SK-N-SH (cell line): ENCODE measurements at regions not wholly inside any gene's neighbourhood (a gene's known extent, or its start where the extent isn't known, plus 50 kb on each side); places are given as distances from the start of the nearest gene placed in this dataset.

Experiments used
- CTCF ChIA-PET: fragments of 300-600, 350-600 bp; formaldehyde crosslinking; extraction: SDS; loops from one replicate; lab custom pipeline; 2021; lab: Yijun Ruan, JAX
- POLR2A ChIA-PET: fragments of 350-600 bp; sonication (Branson Sonifier 250); formaldehyde crosslinking; extraction: SDS; loops from one replicate; lab custom pipeline; 2020; ENCODE audit warnings: antibody characterized with exemption, inconsistent platforms; lab: Yijun Ruan, JAX
- DNase-seq: peaks from one replicate; pipeline ENCODE4 v3.0.0; 2012
- H2AFZ ChIP-seq: fragments of 200-600 bp; sonication (generic); 2 replicates; pipeline ENCODE4 v1.8.1; 2016; ENCODE audit warnings: antibody characterized with exemption, mild to moderate bottlenecking, low read depth
- H3F3A ChIP-seq: fragments of 200-600 bp; sonication (generic); replicated peaks from 2 replicates; pipeline ENCODE3; 2016; ENCODE audit warnings: antibody characterized with exemption, mild to moderate bottlenecking; ENCODE audit not compliant: insufficient read depth
- H3K27ac ChIP-seq, 2 experiments: fragments of 200-500 bp in 1 of 2; fragments of 200-600 bp in 1 of 2; sonication (Bioruptor generic) in 1 of 2; sonication (generic), shearing (Covaris generic) in 1 of 2; 2 replicates each; pipeline versions ENCODE4 v1.5.1 to v1.6.1; 2014 to 2016; ENCODE audit warnings: low read depth in 2 of 2, inconsistent platforms in 1 of 2, low read length in 1 of 2, mild to moderate bottlenecking in 1 of 2, mixed read lengths in 1 of 2
- H3K27me3 ChIP-seq: fragments of 200-600 bp; sonication (generic), shearing (Covaris generic); 2 replicates; pipeline ENCODE4 v1.6.1; 2016; ENCODE audit warnings: mixed run types; ENCODE audit not compliant: insufficient read depth
- H3K36me3 ChIP-seq, 2 experiments: fragments of 200-500 bp in 1 of 2; fragments of 200-600 bp in 1 of 2; sonication (Bioruptor generic) in 1 of 2; sonication (generic) in 1 of 2; replicated peaks in 1 of 2; 2 replicates each; pipeline versions ENCODE3 to v1.5.1; 2014 to 2016; ENCODE audit warnings: low read length in 1 of 2, mild to moderate bottlenecking in 1 of 2; ENCODE audit not compliant: insufficient read depth in 2 of 2, control insufficient read depth in 1 of 2
- H3K4me1 ChIP-seq, 2 experiments: fragments of 200-500 bp in 1 of 2; fragments of 200-600 bp in 1 of 2; sonication (Bioruptor generic) in 1 of 2; sonication (generic), shearing (Covaris generic) in 1 of 2; 2 replicates each; pipeline versions ENCODE4 v1.5.1 to v1.6.1; 2014 to 2016; ENCODE audit warnings: low read depth in 1 of 2, low read length in 1 of 2, mixed run types in 1 of 2; ENCODE audit not compliant: insufficient read depth in 2 of 2, control insufficient read depth in 1 of 2
- H3K4me2 ChIP-seq: fragments of 200-600 bp; sonication (generic), shearing (Covaris generic); 2 replicates; pipeline ENCODE4 v1.6.1; 2017; ENCODE audit warnings: mixed run types
- H3K4me3 ChIP-seq, 2 experiments: fragments of 200-500 bp in 1 of 2; fragments of 200-600 bp in 1 of 2; sonication (Bioruptor generic) in 1 of 2; sonication (generic), shearing (Covaris generic) in 1 of 2; 2 replicates each; pipeline versions ENCODE4 v1.5.1 to v1.8.1; 2014 to 2016; ENCODE audit warnings: low read depth in 2 of 2, inconsistent platforms in 1 of 2, low read length in 1 of 2, mild to moderate bottlenecking in 1 of 2, mixed read lengths in 1 of 2, moderate library complexity in 1 of 2
- H3K79me2 ChIP-seq: fragments of 200-600 bp; sonication (generic); 2 replicates; pipeline ENCODE4 v1.8.1; 2017; ENCODE audit warnings: mild to moderate bottlenecking; ENCODE audit not compliant: insufficient read depth
- H3K9ac ChIP-seq: fragments of 200-600 bp; sonication (generic); 2 replicates; pipeline ENCODE4 v1.6.1; 2017; ENCODE audit warnings: mixed run types
- H3K9me2 ChIP-seq: fragments of 200-600 bp; sonication (generic); 2 replicates; pipeline ENCODE4 v1.6.1; 2017; ENCODE audit warnings: mixed run types
- H3K9me3 ChIP-seq: fragments of 200-600 bp; sonication (generic); 2 replicates; pipeline ENCODE4 v1.6.1; 2017; ENCODE audit warnings: mixed run types, mild to moderate bottlenecking, moderate library complexity
- H4K20me1 ChIP-seq: fragments of 200-600 bp; sonication (generic); 2 replicates; pipeline ENCODE4 v1.6.1; 2017; ENCODE audit warnings: mild to moderate bottlenecking, mixed run types; ENCODE audit not compliant: insufficient read depth
- CHD2 ChIP-seq: fragments of 150-350 bp; IDR thresholded peaks from 2 replicates; pipeline ENCODE4 v1.6.1; 2018; ENCODE audit warnings: low read length; ENCODE audit not compliant: partially characterized antibody
- ELF1 ChIP-seq: IDR thresholded peaks from 2 replicates; pipeline ENCODE4 v1.4.0; 2012
- EP300 ChIP-seq, 2 experiments: IDR thresholded peaks; 2 replicates each; pipeline versions ENCODE4 v1.4.0 to v1.6.1; 2012; ENCODE audit warnings: borderline replicate concordance in 1 of 2, low read depth in 1 of 2, low read length in 1 of 2
- EZH2phosphoT487 ChIP-seq: fragments of 200-600 bp; sonication (generic); IDR thresholded peaks from 2 replicates; pipeline ENCODE4 v1.6.1; 2017; ENCODE audit warnings: low read depth, mixed run types, mild to moderate bottlenecking, antibody characterized with exemption, moderate library complexity, borderline replicate concordance
- FOXM1 ChIP-seq: IDR thresholded peaks from 2 replicates; pipeline ENCODE4 v1.4.0; 2012; ENCODE audit warnings: low read depth, mild to moderate bottlenecking
- GATA2 ChIP-seq: sonication (generic); formaldehyde crosslinking; IDR thresholded peaks from 2 replicates; pipeline ENCODE4 v1.5.0; 2020; ENCODE audit warnings: mild to moderate bottlenecking, missing genetic modification reagents
- JUND ChIP-seq: IDR thresholded peaks from 2 replicates; pipeline ENCODE4 v1.4.0; 2012
- MEF2A ChIP-seq: IDR thresholded peaks from 2 replicates; pipeline ENCODE4 v1.4.0; 2012; ENCODE audit warnings: low read depth, borderline replicate concordance
- MXI1 ChIP-seq: IDR thresholded peaks from 2 replicates; pipeline ENCODE4 v1.6.1; 2012; ENCODE audit warnings: mild to moderate bottlenecking, low read depth, low read length, improper control_type of control experiment
- NRF1 ChIP-seq: IDR thresholded peaks from 2 replicates; pipeline ENCODE4 v1.6.1; 2012; ENCODE audit warnings: low read depth, mild to moderate bottlenecking, low read length
- RCOR1 ChIP-seq: fragments of 150-350 bp; IDR thresholded peaks from 2 replicates; pipeline ENCODE4 v1.6.1; 2017; ENCODE audit warnings: antibody characterized with exemption, low read length
- RFX5 ChIP-seq: IDR thresholded peaks from 2 replicates; pipeline ENCODE4 v1.6.1; 2012; ENCODE audit warnings: mild to moderate bottlenecking, improper control_type of control experiment, low read length
- RXRA ChIP-seq: IDR thresholded peaks from 2 replicates; pipeline ENCODE4 v1.4.0; 2012; ENCODE audit warnings: low read depth, mild to moderate bottlenecking, borderline replicate concordance
- SMC3 ChIP-seq: IDR thresholded peaks from 2 replicates; pipeline ENCODE4 v1.6.1; 2012; ENCODE audit warnings: low read depth, low read length, improper control_type of control experiment
- TAF1 ChIP-seq: IDR thresholded peaks from 2 replicates; pipeline ENCODE4 v1.6.1; 2012; ENCODE audit warnings: low read depth, mild to moderate bottlenecking, low read length, moderate library complexity, borderline replicate concordance
- TCF12 ChIP-seq: IDR thresholded peaks from 2 replicates; pipeline ENCODE4 v1.4.0; 2012
- TEAD4 ChIP-seq: IDR thresholded peaks from 2 replicates; pipeline ENCODE4 v1.4.0; 2012; ENCODE audit warnings: mild to moderate bottlenecking, borderline replicate concordance; ENCODE audit not compliant: insufficient read depth
- USF1 ChIP-seq: IDR thresholded peaks from 2 replicates; pipeline ENCODE4 v1.4.0; 2012; ENCODE audit warnings: low read depth, borderline replicate concordance
- USF2 ChIP-seq: fragments of 150-350 bp; IDR thresholded peaks from 2 replicates; pipeline ENCODE4 v1.6.1; 2017; ENCODE audit warnings: antibody characterized with exemption, low read length, low read depth, borderline replicate concordance
- WGBS: methylation state at CpG from one replicate; pipeline ENCODE4 v1.1.6; 2017; ENCODE audit warnings: low lambda C conversion rate; 5-methylcytosine and 5-hydroxymethylcytosine counted together
- TF ChIP-seq, protein P1 (sequence below): IDR thresholded peaks from 2 replicates; pipeline ENCODE4 v1.4.0; 2012; ENCODE audit warnings: low read depth, borderline replicate concordance
- TF ChIP-seq, protein P2 (sequence below): IDR thresholded peaks from 2 replicates; pipeline ENCODE4; 2012
- TF ChIP-seq, protein P3 (sequence below): fragments of 150-350 bp; IDR thresholded peaks from 2 replicates; pipeline ENCODE4 v1.6.1; 2016; ENCODE audit warnings: mild to moderate bottlenecking, low read depth, low read length

- TF ChIP-seq, protein P1, sequence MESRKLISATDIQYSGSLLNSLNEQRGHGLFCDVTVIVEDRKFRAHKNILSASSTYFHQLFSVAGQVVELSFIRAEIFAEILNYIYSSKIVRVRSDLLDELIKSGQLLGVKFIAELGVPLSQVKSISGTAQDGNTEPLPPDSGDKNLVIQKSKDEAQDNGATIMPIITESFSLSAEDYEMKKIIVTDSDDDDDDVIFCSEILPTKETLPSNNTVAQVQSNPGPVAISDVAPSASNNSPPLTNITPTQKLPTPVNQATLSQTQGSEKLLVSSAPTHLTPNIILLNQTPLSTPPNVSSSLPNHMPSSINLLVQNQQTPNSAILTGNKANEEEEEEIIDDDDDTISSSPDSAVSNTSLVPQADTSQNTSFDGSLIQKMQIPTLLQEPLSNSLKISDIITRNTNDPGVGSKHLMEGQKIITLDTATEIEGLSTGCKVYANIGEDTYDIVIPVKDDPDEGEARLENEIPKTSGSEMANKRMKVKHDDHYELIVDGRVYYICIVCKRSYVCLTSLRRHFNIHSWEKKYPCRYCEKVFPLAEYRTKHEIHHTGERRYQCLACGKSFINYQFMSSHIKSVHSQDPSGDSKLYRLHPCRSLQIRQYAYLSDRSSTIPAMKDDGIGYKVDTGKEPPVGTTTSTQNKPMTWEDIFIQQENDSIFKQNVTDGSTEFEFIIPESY: no peak
- TF ChIP-seq RXRA (no peak), JUND (no peak), CHD2 (no peak), EZH2phosphoT487 (no peak), NRF1 (no peak), TAF1 (no peak), MEF2A (no peak)
- TF ChIP-seq, all 33 proteins: peak for 0
Measured at GRCh38 chr2:122148128-122148767, 392.8 kb downstream of the TSN start (continued).

DNA sequence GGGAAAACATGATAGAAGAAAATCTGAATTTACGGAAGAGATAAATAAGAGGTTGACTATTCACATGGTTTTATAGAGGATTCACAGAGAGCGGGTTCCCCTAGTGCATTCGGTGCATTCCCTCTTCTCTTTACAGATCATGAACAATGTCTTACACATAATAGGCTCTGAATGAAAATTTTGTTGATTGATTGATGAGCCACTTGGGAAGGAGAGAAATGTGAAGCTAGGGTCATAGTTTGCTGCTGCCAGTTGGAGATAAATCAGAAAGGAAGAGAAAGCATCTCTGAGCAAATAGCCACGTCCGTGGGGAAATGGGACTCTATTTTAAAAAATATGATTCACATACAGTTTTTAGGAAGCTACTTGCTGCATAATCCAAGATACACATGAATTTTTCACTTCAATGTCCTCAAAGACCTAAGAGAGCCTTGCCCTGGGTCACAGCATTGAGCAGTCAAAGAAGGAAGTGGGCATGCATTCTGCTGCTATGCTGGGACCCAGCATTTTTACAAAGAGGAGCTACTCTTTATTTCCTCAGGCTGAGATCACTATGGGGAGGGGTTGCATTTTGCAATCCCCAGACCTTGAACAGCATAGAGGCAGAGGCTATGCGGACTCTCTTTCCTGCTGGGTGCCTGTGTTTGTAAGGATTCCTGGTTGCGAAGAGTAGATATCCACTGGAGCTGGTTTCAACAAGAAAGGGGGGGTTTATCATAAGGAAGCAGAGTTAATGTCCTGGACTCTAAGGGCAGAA lies 395.3 kb downstream of the TSN start:
- 24% methylated on average over 7 of the region's 7 CpGs for WGBS
- Histone ChIP-seq H3K27me3 (no peaks in the 10 kb centered on the region), H3K27ac (no peak overlapping the region), H3K9me3 (no peaks in the 10 kb centered on the region), H3F3A (no peaks in the 10 kb centered on the region), H4K20me1 (no peaks in the 10 kb centered on the region), H3K9me2 (no peaks in the 10 kb centered on the region), H3K4me2 (no peak overlapping the region), H3K4me1 (peaks cover 0 to 2% of the 10 kb centered on the region in 2 experiments; a peak in 1 of 4 replicates), H3K4me3 (no peak overlapping the region), H3K79me2 (no peaks in the 10 kb centered on the region), H3K9ac (no peak overlapping the region), H3K36me3 (no peaks in the 10 kb centered on the region), H2AFZ (no peak overlapping the region)
- ChIA-PET CTCF (interaction anchor here (1.0 kb wide), 1 partner anchor 18 kb away, joined by 5 read pairs; no protein-coding TSS in a partner anchor), POLR2A (no interaction called here)
- no peak for DNase-seq
- TF ChIP-seq TCF12 (no peak), SMC3 (no peak), GATA2 (CRISPR knock-in tag) (no peak), TEAD4 (no peak), CHD2 (no peak), RFX5 (no peak), FOXM1 (no peak), USF2 (no peak), USF1 (no peak), JUND (no peak), RCOR1 (no peak), RXRA (no peak), ELF1 (no peak), MXI1 (no peak), EP300 (IDR thresholded peaks at IDR 0.05; ENCODE audit: borderline replicate concordance in 1 of 2, low read depth in 1 of 2, low read length in 1 of 2) (no peak), EZH2phosphoT487 (no peak)
- TF ChIP-seq, protein P2, sequence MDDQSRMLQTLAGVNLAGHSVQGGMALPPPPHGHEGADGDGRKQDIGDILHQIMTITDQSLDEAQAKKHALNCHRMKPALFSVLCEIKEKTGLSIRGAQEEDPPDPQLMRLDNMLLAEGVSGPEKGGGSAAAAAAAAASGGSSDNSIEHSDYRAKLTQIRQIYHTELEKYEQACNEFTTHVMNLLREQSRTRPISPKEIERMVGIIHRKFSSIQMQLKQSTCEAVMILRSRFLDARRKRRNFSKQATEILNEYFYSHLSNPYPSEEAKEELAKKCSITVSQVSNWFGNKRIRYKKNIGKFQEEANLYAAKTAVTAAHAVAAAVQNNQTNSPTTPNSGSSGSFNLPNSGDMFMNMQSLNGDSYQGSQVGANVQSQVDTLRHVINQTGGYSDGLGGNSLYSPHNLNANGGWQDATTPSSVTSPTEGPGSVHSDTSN: no peak
- TF ChIP-seq, protein P3, sequence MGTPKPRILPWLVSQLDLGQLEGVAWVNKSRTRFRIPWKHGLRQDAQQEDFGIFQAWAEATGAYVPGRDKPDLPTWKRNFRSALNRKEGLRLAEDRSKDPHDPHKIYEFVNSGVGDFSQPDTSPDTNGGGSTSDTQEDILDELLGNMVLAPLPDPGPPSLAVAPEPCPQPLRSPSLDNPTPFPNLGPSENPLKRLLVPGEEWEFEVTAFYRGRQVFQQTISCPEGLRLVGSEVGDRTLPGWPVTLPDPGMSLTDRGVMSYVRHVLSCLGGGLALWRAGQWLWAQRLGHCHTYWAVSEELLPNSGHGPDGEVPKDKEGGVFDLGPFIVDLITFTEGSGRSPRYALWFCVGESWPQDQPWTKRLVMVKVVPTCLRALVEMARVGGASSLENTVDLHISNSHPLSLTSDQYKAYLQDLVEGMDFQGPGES: no peak
- TF ChIP-seq, protein P1: no peak
